ENCODE measurements at regions not wholly inside any gene's neighbourhood (a gene's known extent, or its start where the extent isn't known, plus 50 kb on each side); places are given as distances from the start of the nearest gene placed in this dataset.

DNA sequence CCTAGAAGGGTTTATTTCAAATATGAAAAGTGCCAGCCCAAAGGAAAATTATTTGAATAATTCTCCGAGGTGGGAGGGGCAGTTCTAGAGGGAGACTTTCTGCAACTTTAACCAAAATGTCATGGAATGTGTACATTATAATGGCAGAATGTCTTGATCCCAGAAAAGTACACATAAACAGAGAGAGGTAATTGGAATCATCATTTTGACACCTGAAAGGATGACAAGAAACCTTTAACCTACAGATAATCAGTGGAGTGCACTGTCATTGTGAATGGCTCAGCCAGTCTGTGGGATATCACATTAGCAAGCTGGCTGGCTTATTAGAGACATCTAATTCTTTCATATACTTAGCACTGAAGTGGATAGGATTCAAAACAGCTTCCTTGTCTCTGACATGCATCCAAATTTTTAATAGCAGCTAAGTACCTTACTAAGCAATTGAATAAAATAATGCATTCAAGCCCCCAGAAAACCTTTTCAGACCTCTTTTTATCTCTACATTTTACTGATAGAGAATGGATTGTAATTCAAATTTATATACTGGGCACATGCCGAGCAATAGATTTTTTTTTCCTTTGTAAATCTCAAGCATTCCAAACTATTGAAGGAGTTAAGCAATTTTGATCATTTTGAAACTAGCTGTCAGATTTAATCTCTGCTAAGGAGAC is 468.6 kb downstream of the COG6 start:
- no peak for DNase-seq

DNA sequence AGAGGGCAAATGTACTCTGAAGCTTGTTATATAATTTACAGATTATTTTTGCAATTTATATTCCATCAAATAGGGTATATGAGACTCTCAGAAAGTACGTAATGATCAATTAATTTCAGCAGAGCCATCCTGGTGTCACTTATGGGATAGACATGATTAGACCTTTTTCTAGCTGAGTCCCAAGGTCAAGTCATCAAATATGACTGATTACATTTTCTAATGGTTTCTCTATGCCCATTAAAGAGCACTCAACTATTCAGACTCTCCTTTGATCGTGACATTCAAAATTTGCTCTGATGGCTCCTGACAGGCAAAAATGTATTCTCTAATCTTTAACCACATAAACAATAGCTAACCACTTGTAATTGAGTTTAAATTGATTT is 469.2 kb downstream of the COG6 start:
- DNase-seq = no peak

DNA sequence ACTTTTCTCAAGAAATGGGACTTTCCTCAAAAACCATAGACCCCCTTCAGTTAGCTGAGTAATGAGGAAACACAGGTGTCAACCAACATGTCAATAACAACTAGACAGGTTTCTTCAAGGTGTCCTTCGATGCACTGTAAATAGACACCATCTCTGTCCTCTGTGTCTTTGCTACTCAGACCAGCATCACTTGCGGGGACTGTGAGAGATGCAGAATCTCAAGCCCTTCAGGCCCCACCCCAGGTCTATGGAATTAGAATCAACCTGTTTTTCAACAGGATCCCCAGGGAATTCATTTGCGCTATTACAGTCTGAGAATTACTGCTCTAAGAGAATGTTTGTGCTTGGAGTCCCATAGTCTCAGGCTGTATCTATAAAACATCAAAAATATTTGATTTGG is 469.9 kb downstream of the COG6 start:
- no peak for DNase-seq

DNA sequence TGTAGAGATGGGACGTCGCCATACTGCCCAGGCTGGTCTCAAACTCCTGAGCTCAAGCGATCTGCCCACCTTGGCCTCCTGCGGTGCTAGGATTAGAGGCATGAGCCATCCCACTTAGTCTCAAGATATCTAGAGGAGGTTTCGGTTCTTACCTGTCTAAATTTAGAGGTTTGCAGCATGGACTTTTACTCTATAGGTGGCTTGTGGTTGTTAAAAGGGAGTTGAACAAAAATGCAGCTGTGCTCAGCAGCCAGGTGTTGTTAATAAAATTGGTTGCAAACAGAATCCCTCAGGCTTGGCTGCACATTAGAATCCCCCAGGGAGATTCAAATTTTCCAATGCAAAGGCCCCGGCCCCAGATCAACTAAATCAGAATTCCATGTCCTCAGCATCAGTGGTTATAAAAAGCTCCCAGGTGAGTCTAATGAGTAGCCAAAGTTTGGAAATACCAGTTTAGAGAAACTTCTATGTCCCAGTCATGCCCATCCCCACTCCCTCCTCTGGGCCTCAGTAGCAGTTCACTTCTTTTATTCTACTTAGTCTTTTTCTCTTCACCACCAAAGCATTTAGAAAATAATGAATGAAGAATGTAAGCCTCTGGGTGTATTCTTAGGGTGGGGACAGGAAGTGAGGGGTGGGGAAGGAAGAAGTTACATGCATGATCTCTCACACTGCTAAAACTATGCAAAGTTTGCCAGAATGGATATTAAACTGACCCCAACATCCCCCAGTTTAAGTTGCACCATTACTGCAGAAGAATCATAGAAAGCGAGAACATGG is 471.0 kb downstream of the COG6 start:
- DNase-seq = no peak

DNA sequence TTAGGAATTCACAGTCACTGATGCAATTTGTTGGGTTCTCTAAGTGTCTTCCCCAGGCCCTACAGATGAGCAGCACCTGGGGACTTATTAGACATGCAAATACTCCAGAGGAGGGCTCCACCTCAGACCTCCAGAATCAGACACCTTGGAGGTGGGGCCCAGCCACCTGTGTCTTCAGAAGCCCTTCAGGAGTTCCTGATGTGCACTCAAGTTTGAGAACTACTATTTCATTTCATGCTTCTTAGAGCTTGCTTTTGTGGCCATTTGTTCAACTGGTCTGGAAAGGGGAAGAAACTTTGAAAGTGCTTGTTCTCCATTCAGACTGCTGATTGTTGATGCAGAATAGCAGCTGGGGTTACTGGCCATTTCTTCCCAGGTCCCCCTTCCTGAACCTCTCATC is 472.0 kb downstream of the COG6 start:
- no peak for DNase-seq

DNA sequence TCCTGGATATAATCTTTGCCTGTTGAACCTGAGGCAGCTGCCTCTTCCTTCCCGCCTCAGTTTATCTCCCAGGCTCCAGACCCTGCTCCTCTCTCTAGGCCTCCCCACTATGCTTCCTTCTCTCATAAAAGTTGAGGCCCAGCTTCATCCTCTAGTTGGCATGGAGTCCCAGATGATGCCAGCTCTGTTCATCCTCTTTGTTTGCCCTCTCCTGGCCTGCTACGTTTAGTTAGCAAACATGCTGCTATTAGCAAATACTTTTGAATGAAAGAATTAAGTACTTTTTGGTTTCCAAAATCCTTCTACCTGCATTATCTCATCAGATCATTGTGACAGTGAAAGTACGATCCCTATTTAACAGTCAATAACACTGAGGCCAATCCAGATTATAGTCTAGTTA is 472.5 kb downstream of the COG6 start:
- no peak for DNase-seq

DNA sequence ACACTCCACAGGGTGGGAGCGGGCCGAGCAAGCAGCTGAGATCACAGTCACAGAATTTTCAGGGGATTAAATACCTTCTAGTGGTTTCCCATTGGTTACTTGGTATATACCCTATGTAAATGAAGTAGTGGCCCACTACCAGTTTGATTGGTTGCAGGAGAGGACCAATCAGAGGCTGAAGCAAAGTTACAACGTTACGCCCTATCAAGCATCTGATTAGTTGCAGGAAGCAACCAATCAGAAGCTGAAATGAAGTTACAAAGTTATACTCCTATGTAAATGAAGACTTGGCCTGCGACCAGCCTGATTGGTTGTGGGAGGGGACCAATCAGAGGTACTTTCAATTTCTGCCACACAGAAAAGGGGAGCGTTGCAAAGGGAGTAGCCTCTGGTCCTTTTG is 474.0 kb downstream of the COG6 start:
- no peak for DNase-seq

DNA sequence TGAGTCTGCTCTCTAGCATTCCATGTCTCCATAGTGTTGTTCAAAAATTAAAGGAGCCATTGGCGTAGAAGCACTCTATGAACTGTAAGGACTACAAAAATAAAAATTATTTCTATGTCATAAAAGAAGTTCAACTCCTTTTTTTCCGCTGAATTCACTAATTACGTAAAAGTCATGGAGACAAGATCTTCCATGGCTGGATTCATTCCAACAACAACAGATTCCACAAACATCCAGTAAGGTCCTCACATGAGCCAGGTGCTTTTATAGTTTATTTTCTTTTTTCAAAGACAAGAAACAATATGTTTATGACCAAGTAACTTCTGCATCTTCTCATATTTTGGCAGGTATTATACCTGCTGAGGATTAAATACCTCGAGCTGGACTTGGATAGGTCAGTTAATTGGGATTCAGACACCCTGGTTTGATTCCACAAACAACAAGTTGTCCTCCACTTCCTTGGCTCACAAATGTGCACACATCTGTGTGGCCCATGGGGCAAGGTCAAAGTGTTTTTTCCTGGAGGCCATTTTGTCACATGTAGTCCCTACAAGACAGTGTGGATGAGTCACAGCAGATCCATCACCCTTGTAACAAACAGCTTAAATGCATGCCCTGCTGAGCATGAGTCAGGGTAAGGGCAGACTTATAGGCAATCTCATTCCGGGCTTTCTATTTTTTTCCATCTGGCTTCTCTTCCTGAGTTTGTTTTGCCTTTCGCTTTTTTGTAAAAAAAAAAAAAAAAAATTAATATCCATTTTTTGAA is 475.6 kb downstream of the COG6 start:
- DNase-seq = no peak

DNA sequence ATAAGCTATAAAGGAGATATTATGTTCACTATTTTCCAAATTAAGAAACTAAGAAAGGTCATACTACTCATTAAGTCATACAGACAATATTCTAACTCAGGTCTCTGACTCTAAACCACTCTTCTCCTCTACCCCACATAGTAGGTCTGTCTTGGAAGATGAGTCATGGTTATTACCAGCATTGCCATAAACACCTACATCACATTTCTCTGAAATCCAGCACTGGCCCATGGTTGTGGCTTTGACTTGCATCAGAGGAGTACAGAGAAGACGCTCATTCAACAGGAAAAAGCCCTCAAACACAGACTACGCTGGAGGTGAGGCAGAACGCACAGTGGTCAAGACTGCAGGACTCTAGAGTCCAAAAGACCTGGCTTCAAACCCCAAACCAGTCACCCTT is 476.8 kb downstream of the COG6 start:
- no peak for DNase-seq

DNA sequence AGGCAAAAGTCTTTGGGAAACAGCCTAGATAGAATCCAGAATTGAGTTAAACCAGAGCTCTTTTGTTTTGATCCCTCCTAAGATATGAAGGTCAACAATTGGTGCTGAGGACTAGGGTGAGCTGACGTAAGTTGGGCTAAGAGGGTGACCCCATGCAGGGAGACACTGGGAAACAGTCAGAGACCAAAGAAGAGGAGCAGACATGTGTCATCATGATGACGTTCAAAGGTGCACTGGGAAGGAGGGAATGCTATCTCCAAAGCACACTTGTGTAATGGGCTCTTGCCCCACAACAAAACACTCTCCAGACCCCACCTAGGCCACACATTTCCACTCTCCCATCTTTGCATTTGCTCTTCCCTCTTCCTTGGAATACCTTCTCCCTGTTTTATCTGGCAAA is 481.4 kb downstream of the COG6 start:
- no peak for DNase-seq

DNA sequence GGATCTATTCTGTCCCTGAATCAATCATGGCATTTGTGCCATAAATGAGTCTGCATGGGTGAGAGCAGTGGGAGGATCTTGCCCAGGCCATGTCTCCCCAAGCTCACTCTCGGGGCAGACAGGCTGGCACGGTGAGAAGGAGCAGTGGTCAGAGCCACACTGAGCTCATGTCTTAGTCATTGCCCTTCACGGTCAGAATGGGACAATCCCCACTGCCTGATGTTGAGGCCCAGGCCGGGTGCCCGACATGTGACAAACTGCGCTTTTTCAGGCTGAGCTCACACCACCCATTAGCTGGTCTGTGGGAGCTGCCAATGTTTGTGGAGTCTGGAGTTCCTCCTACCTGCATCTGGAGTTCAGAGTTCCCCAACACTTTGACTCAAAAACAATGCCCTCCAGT is 481.9 kb downstream of the COG6 start:
- no peak for DNase-seq

DNA sequence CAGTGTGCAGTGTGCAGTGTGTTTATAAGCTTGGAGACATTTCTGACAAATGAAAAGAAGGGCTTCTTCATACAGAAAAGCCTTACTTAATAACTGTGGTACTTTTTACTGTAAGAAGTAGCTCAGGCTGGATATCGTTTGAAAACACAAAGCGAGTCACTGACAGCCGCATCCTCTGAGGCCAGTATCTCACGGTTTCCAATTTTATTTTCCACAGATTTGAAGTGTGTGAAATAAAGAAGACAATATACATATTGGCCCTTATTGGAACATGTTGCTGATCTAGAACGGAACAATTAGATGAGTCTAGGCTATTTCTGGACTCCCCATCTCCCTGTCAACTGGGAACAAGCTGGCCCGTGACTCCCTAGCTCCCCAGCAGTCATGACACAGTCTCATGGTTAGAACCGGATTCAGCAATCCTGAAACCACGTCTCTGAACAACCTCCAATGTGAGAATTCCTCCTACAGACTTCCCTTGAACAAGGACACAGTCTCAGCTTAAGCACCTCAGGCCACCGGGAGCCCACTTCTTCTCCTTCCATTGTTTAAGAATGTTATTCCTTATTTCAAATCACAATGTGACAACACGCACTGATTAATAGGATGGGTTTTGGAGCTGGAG is 484.5 kb downstream of the COG6 start:
- DNase-seq = no peak

DNA sequence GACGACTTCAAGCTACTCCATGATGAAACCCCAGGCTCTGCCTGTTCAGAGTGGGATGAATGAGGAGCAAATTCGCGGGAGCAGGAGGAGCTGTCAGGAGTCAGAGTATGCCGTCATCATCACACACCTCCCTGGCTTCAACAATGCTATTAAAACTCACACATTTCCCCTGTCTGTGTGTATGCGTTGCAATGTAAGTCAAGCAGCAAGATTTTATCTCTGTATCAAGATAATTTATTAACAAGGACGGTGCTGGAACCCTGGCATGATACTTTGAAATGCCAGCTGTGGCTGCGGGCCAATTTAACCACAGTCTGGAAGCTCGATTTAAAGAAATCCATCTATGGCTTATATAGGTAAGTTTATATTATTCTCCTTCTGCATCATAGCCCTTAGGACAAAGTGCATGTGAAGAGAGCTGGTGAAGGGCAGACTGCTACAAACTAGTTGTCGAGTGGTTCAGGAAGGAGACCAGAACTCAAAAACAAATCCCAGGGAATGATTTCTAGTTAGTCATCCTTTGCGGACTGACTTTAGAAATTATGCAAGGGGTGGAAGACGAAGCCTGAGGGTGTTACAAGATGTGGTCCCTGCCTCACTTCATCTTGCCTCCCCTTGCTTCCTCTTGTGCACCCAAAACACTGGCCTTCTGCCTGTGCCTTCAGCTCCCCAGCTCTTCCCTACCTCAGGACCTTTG is 486.5 kb downstream of the COG6 start:
- no peak for DNase-seq

DNA sequence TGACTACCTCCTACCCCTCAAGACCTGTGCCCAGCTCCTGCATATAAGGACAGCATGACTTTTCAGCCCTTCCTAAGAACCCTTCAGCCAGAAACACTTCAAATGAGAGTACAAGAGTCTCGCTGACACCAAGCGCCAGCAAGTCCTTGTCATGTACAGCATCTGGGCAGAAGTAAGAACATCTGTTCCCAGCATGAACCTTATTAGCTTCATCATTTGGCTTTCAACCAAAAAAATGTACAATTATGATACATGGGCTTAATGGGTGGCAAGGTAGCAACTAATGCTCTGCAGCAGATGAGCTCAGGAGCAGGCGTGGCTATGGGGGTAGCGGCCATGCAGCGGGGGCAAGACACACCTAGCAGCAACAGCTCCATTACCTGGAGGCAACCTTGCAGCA is 487.6 kb downstream of the COG6 start:
- DNase-seq = no peak

DNA sequence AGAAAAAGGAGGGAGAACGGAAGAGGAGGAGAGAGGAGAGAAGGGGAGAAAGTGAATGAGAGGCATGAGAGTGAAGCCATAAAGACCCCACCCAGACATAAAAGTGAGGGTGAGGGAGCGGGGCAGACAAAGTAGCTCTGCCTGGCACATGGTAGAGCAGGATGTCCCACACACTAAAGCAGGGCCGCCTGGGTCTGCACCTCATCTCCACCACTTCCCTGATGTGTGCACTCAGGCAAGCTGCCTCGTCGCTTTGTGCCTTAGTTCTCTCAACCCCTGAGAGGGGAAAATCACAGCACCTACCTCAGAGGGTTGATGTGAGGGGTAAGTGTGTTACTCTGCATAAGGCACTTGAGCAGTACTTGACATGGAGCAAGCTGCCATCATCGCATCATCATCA is 488.1 kb downstream of the COG6 start:
- DNase-seq = no peak

DNA sequence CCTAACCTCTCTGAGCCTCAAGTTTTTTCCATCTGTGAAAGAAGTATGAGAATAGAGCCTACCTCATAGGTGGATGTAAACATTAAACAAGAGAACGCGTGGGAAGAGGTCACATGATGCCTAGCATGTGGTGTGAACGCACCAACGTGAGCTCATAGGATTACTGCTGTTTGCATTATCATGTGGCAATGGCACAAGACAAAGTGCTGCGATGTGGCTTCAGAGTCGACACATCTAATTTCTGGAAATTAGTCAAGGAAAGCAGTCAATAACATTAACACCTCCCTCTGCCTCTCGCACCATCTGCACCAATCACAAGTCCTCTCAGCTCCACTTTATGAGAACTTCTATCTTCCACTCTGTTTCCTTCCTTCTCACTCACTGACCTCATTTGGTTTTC is 489.7 kb downstream of the COG6 start:
- no peak for DNase-seq

DNA sequence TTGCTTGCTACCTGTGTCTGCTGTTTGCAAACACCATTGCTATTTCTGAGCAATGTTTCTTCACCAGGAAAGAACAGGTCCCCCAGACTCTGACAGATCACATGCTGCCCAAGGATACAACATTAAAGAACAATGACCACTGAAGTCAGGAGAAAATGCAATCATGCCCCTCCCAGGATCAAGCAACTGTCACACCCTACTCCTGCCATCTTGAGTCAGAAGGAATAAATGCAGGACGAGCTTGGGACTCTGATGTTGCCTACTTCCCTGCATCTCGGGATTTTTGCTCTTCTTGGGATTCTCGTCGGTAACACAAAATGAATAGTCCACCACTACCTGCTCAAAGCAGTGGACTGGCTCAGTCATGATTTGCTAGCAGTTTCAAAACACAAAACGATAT is 490.6 kb downstream of the COG6 start:
- DNase-seq = no peak

DNA sequence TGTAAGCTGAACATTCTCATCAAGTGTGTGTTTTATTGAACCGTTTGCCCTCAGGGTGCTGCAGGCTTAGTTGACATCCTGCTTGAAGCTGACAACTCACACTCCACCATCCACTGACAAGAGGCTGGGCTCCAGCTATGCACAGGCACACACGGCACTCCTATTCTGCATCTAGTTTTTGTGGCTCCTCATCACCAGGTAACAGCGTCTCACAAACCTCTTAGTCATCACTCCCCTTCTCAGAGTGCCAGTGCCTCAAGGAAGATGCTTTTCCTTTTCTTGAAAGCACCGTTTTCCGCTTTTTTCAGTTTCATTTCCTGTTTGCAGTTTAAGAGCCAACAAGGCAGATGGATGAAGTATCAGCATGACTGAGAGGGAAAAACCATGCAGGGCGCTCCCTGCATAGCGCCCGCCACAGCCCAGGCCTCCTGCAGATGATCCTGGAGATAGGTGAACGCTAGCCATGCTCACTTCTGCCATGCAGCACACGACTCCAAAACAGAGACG is 491.2 kb downstream of the COG6 start:
- no peak for DNase-seq

DNA sequence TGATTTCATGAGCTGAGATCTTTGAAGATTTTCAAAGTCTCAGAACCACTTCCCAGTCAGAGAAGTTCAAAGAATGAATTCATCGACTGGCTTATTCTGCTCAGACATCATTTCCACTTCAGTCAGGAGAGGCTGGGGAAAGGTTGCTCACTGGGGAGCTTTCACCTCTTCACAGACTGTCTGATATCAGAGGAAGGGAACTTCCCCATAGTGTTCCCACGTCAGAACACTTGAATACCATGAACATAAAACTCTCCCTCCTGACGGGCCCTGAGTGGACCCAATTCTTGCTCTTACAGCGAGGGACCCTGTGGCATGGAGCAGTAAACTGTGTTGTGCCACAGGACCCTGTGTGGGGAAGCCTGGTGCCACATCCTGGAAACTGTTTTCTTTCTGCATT is 492.6 kb downstream of the COG6 start:
- no peak for DNase-seq

DNA sequence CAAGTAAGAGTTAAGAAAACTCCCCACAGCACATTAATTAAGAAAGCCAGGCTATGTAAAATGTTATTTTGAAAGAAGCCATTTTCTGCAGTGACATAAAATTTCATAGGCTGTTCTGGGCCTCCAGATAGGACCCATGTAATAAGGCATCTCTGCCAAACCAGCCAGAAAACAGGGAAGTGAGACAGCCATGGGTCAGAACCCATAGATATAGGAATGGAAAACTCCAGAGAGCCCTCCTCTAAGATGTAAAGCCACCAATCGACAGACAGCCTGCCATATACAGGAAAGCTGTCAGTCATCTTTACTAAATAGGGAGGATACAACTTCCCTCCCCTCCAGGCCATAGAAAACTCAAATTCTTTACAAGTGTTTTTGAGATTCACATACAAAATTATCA is 493.3 kb downstream of the COG6 start:
- no peak for DNase-seq

DNA sequence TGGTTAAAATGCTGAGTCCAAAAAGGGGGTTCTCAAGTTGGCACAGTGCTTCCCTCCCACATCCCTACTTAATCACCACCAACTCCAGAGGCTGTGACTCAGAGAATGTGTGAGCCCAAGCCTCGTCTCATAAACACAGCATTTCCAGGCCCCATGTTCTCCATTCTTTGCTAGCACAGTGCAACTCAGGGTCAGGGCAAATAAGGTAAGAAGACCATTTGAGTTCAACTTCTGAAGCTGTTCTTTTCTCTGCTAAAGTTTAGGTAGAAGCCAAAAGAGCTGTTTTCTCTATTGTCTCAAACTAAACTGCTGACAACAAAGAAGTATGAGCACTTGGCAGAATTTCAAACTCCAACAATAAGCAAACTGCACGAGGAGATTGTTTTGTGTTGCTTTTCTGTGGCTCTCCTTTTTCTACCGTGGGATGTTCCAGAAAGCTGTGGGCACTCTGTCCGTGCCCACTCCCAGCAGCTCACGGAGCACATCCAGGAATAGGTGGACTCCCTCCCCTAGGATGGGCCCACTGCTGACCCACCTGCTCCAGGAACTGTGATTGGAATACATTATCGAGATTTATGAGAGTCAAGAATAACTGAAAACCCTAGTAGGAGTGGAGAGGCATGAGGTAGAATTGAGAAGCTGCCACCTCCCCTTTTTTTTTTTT is 494.3 kb downstream of the COG6 start:
- no peak for DNase-seq

DNA sequence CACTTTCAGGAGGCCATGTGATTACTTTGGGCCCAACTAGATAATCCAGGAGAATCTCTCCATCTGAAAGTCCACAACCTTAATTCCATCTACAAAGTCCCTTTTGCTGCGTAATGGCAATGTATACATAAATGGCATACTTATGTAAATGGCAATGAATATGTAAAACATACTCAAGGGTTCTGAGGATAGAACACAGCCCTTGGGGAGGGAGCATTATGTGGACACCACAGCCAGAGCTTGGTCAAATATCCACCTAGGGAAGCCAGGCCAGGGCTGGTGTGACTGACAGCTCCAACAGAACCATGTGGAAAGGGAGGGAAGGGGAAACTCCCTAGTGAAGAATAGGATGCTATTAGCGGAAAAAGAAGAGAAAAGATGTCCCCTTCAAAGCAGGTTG is 496.2 kb downstream of the COG6 start:
- DNase-seq = no peak

All from activated gamma-delta T cell (primary cell).